Fibroblast of lung (primary cell): ENCODE measurements at regions not wholly inside any gene's neighbourhood (a gene's known extent, or its start where the extent isn't known, plus 50 kb on each side); places are given as distances from the start of the nearest gene placed in this dataset.
A peak's percentile ranks its signal among the peaks of the same experiment; 100 is the strongest.

Experiments used
- DNase-seq, 2 donors: peaks; one replicate each; pipeline versions ENCODE4 v3.0.0 to v3.0.0-alpha.2; 2010; ENCODE audit warnings: low read depth in 2 of 2
- H2AFZ ChIP-seq: 2 replicates; pipeline ENCODE4 v1.5.1; 2012; ENCODE audit warnings: low read length, control low read depth, inconsistent platforms
- H3K27ac ChIP-seq: 2 replicates; pipeline ENCODE4 v1.5.1; 2011; ENCODE audit warnings: low read length, control low read depth; ENCODE audit not compliant: insufficient read depth
- H3K27me3 ChIP-seq: 2 replicates; pipeline ENCODE4 v1.5.1; 2011; ENCODE audit warnings: mild to moderate bottlenecking, low read length; ENCODE audit not compliant: control insufficient read depth, insufficient read depth
- H3K36me3 ChIP-seq: 2 replicates; pipeline ENCODE4 v1.5.1; 2011; ENCODE audit warnings: low read length; ENCODE audit not compliant: control insufficient read depth, insufficient read depth
- H3K4me1 ChIP-seq: 2 replicates; pipeline ENCODE4 v1.5.1; 2011; ENCODE audit warnings: low read length; ENCODE audit not compliant: control insufficient read depth, insufficient read depth; ENCODE audit errors: extremely low read depth
- H3K4me2 ChIP-seq: 2 replicates; pipeline ENCODE4 v1.5.1; 2011; ENCODE audit warnings: low read length, control low read depth; ENCODE audit not compliant: insufficient read depth; ENCODE audit errors: extremely low read depth
- H3K4me3 ChIP-seq, 4 experiments: fragments of 200-600 bp in 1 of 4; sonication (generic) in 1 of 4; replicated peaks in 1 of 4; 2 replicates each; pipeline ENCODE4 v1.5.1; 2011 to 2016; ENCODE audit warnings: low read length in 4 of 4, low read depth in 3 of 4, mild to moderate bottlenecking in 3 of 4, control low read depth in 2 of 4, inconsistent platforms in 1 of 4, mixed read lengths in 1 of 4; ENCODE audit not compliant: insufficient read depth in 1 of 4; ENCODE audit errors: control extremely low read depth in 1 of 4
- H3K79me2 ChIP-seq: 2 replicates; pipeline ENCODE4 v1.5.1; 2012; ENCODE audit warnings: mild to moderate bottlenecking, low read length, inconsistent platforms; ENCODE audit not compliant: control insufficient read depth, insufficient read depth
- H3K9ac ChIP-seq: 2 replicates; pipeline ENCODE4 v1.5.1; 2011; ENCODE audit warnings: mild to moderate bottlenecking, low read length, control low read depth; ENCODE audit not compliant: insufficient read depth
- H3K9me3 ChIP-seq: 2 replicates; pipeline ENCODE4 v1.5.1; 2012; ENCODE audit warnings: low read depth, low read length; ENCODE audit not compliant: control insufficient read depth, insufficient read depth
- H4K20me1 ChIP-seq: 2 replicates; pipeline ENCODE4 v1.5.1; 2011; ENCODE audit warnings: low read length; ENCODE audit not compliant: control insufficient read depth, insufficient read depth; ENCODE audit errors: extremely low read depth
- CTCF ChIP-seq, 2 donors: IDR thresholded peaks in 1 of 2; conservative IDR thresholded peaks in 1 of 2; 1 replicate in 1 of 2; 2 replicates in 1 of 2; pipeline ENCODE4 v1.5.1; 2011 to 2012; ENCODE audit warnings: low read length in 2 of 2, control low read depth in 1 of 2, inconsistent platforms in 1 of 2, low read depth in 1 of 2, mild to moderate bottlenecking in 1 of 2
- EZH2 ChIP-seq: IDR thresholded peaks from 2 replicates; pipeline ENCODE4 v1.5.1; 2012; ENCODE audit warnings: low read length, control low read depth, mild to moderate bottlenecking; ENCODE audit errors: missing control alignments

- Histone ChIP-seq H3K79me2 (no peaks in the 10 kb centered on the region), H3K9ac (no peak overlapping the region), H3K27ac (no peak overlapping the region), H3K4me3 (no peak overlapping the region), H3K4me2 (no peak overlapping the region), H3K4me1 (peaks cover 14% of the 10 kb centered on the region), H2AFZ (no peak overlapping the region), H3K36me3 (no peaks in the 10 kb centered on the region), H3K9me3 (no peaks in the 10 kb centered on the region), H3K27me3 (no peaks in the 10 kb centered on the region), H4K20me1 (no peaks in the 10 kb centered on the region)
- TF ChIP-seq CTCF (conservative IDR thresholded peaks at IDR 0.05 in 1 of 2, IDR thresholded peaks at IDR 0.05 in 1 of 2; ENCODE audit: low read depth in 1 of 2, low read length in 2 of 2) (no peak), EZH2 (no peak)
- no peak for DNase-seq
These were observed 74.4 kb upstream of the YWHAQ start for GRCh38 chr2:9705196-9705595.

- Histone ChIP-seq H3K27ac (no peak overlapping the region), H3K27me3 (no peaks in the 10 kb centered on the region), H3K4me3 (no peak overlapping the region), H3K79me2 (no peaks in the 10 kb centered on the region), H3K4me1 (peaks cover 14% of the 10 kb centered on the region), H4K20me1 (no peaks in the 10 kb centered on the region), H3K36me3 (no peaks in the 10 kb centered on the region), H2AFZ (no peak overlapping the region), H3K4me2 (no peak overlapping the region), H3K9ac (no peak overlapping the region), H3K9me3 (no peaks in the 10 kb centered on the region)
- DNase-seq = no peak
- TF ChIP-seq CTCF (conservative IDR thresholded peaks at IDR 0.05 in 1 of 2, IDR thresholded peaks at IDR 0.05 in 1 of 2; ENCODE audit: low read depth in 1 of 2, low read length in 2 of 2) = no peak
- TF ChIP-seq EZH2 = no peak
These were observed 76.2 kb upstream of the YWHAQ start for GRCh38 chr2:9707008-9707407.

GRCh38 chr2:9707611-9708160 lies 76.9 kb upstream of the YWHAQ start:
- H3K4me2 ChIP-seq = no peak overlapping the region
- no peaks in the 10 kb centered on the region for H3K27me3 ChIP-seq
- H3K4me3 ChIP-seq = no peak overlapping the region
- H3K9me3 ChIP-seq = no peaks in the 10 kb centered on the region
- no peak for DNase-seq
- no peak overlapping the region for H3K27ac ChIP-seq
- no peak overlapping the region for H3K9ac ChIP-seq
- no peaks in the 10 kb centered on the region for H4K20me1 ChIP-seq
- peaks cover 12% of the 10 kb centered on the region for H3K4me1 ChIP-seq
- H3K36me3 ChIP-seq = no peaks in the 10 kb centered on the region
- TF ChIP-seq CTCF (conservative IDR thresholded peaks at IDR 0.05 in 1 of 2, IDR thresholded peaks at IDR 0.05 in 1 of 2; ENCODE audit: low read depth in 1 of 2, low read length in 2 of 2) (peak in 1 of 2 donors; percentile 8), EZH2 (no peak)
- no peaks in the 10 kb centered on the region for H3K79me2 ChIP-seq
- no peak overlapping the region for H2AFZ ChIP-seq
